ENCODE measurements at regions not wholly inside any gene's neighbourhood (a gene's known extent, or its start where the extent isn't known, plus 50 kb on each side); places are given as distances from the start of the nearest gene placed in this dataset.

DNA sequence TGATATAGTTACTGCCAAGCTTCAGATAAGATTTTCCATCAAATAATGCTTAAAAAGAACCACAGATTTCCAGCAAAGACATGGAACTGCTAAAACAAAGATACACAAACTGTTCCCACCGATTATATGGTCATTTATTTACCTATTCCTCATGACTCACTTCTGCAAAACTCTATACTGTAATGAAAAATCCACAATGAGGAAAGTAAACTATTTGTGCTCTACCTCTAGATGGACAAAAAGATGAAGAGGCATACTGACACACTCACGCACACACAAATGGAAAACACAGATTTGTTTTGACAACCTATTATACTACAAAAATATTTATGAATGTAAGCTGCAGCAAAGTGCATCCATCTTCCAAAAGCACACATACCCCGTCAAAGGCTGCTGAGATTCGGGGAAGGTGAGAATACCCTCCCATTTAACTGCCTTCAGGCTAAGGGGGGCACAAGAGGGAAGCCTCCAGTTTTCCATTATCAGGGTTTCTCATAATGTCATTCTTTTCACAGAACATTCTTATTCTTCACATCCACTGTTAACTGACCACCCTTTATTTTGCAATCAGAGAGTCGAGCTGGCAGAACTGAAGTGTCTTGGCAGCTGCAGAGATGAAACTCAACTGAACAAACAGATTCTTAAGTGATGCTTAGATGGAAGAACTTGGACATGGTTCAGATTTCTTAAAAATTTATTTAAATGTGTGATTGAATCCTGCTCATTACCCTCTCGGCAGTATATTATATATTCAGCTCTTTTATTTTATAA lies 115.9 kb upstream of the TANK start:
- no peak overlapping the region for H3K27ac ChIP-seq
- no peak for TF ChIP-seq ZFX (IDR thresholded peaks at IDR 0.05)
- TF ChIP-seq, protein P1, sequence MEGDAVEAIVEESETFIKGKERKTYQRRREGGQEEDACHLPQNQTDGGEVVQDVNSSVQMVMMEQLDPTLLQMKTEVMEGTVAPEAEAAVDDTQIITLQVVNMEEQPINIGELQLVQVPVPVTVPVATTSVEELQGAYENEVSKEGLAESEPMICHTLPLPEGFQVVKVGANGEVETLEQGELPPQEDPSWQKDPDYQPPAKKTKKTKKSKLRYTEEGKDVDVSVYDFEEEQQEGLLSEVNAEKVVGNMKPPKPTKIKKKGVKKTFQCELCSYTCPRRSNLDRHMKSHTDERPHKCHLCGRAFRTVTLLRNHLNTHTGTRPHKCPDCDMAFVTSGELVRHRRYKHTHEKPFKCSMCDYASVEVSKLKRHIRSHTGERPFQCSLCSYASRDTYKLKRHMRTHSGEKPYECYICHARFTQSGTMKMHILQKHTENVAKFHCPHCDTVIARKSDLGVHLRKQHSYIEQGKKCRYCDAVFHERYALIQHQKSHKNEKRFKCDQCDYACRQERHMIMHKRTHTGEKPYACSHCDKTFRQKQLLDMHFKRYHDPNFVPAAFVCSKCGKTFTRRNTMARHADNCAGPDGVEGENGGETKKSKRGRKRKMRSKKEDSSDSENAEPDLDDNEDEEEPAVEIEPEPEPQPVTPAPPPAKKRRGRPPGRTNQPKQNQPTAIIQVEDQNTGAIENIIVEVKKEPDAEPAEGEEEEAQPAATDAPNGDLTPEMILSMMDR (conservative IDR thresholded peaks at IDR 0.05), result no peak

DNA sequence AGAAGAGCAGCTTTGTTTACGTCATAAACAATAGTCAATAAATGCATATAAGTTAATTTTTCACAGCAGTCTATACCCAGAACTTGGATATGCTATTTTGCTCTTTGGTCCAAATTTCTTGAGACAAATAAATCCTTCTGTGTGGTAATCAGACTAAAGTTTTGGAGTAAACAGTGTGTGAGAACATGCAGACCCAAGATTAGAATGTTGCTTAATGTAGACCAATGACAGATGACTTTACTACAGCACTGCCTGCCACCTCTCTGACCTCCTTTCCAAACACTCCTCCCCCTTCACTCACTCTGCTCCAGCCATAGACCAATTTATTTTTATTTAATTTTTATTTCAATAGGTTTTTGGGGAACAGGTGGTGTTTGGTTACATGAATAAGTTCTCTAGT lies 115.3 kb upstream of the TANK start:
- no peak overlapping the region for H3K27ac ChIP-seq
- TF ChIP-seq, protein P1 (conservative IDR thresholded peaks at IDR 0.05), result no peak
- no peak for TF ChIP-seq ZFX (IDR thresholded peaks at IDR 0.05)

DNA sequence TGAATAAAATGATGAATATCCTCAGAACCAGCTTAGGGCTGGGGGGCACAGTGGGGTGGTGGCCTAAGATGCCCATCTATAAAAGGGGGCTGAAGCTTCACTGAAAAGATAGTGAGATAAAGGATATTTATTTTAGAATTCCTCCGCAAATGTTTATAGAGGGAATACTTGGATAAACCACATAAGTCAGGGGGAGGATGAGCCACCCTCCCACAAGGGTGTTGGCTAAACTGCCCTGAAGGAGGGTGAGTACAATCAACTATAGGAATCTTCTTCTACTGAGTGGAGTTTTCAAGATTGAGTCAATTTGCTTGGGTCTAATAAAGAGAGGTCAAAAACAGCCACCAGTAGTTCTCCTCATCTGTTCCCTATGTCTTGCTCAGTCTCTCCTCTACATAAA lies 114.5 kb upstream of the TANK start:
- TF ChIP-seq ZFX (IDR thresholded peaks at IDR 0.05), result no peak
- TF ChIP-seq, protein P1 (conservative IDR thresholded peaks at IDR 0.05), result no peak
- H3K27ac ChIP-seq, result no peak overlapping the region

DNA sequence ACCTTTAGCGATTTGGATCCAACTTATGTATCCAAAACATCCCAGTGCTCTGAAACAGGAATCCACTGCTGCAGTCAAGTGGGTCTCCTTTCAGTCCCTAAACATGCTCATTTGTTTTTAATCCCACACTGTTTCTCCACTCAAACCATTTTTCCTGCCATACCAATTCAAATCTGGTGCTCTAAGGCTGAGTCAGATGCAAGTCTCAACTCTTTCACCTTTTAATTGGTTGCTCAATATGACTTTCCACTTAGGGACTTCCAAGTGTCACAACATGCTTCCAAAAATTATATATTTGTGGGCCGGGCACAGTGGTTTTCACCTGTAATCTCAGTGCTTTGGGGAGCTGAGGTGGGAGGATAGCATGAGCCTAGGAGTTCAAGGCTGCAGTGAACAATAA lies 113.4 kb upstream of the TANK start:
- TF ChIP-seq ZFX (IDR thresholded peaks at IDR 0.05), result no peak
- TF ChIP-seq, protein P1 (conservative IDR thresholded peaks at IDR 0.05), result no peak
- H3K27ac ChIP-seq, result no peak overlapping the region

DNA sequence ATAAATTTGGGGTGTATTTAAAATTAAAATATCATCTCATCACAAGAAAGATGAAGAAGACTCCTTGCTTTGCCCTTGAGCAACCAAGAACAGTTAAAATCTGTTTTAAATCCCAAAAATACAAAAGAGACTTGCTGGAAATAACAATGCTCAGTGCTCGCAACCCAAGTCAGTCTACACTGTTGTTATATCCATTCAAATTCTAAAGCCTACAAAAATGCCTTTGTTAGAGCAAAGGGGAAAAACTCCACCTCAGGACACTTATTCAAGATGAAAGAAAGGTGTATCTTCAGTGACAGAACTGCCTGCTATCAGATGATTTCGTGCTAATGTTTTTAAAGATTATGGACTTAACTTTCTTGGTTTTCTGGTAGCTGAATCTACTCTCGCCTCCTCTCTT lies 111.9 kb upstream of the TANK start:
- no peak overlapping the region for H3K27ac ChIP-seq
- TF ChIP-seq, protein P1 (conservative IDR thresholded peaks at IDR 0.05), result no peak
- no peak for TF ChIP-seq ZFX (IDR thresholded peaks at IDR 0.05)

DNA sequence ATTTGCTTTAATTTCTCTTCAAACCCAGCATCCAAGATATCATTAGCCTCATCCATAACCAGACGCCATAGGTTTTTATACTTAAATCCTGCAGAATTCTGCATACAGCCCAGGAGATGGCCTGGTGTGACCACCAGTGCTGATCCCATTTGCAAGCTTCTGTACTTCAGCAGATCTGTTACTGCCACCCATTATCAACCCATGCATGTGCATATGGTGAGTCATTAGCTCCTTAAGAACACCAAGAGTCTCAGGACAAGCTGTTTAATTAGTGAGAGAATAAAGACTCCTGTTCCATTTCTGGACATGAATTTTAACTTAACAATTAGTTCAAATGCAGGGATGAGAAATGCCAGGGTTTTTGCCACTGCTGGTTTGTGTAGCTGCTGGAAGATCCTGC lies 110.7 kb upstream of the TANK start:
- TF ChIP-seq ZFX (IDR thresholded peaks at IDR 0.05), result no peak
- TF ChIP-seq, protein P1 (conservative IDR thresholded peaks at IDR 0.05), result no peak
- H3K27ac ChIP-seq, result no peak overlapping the region

DNA sequence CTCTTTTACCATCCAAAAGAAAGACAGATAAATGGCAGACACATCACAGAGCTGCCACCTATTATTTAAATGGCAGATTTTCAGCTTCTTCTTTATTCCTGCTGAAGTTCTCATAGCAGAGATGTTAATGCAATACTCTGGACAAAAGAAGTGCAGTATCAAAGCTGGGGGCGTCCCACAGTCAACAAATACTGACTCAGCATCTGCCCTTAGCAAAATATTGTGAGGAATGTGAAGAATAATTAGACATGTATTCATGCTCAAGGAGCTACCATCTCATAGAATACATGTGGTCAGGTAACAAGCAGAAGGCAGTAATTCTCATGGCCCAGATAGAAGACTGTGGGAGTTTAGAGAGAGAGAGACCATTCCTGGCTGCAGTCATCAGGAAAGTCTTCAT lies 108.0 kb upstream of the TANK start:
- H3K27ac ChIP-seq, result no peak overlapping the region
- TF ChIP-seq, protein P1 (conservative IDR thresholded peaks at IDR 0.05), result no peak
- no peak for TF ChIP-seq ZFX (IDR thresholded peaks at IDR 0.05)

All from C4-2B (cell line).